Gastroesophageal sphincter (tissue), 3 donors: ENCODE measurements at regions not wholly inside any gene's neighbourhood (a gene's known extent, or its start where the extent isn't known, plus 50 kb on each side); places are given as distances from the start of the nearest gene placed in this dataset.

Experiments used
- CTCF ChIP-seq, 4 experiments: fragments of 200-600 bp in 2 of 4; fragments of 450-650 bp in 2 of 4; sonication (generic) in 1 of 4; IDR thresholded peaks; one replicate each; pipeline ENCODE4 v1.5.1; 2017 to 2019; ENCODE audit warnings: antibody characterized with exemption in 4 of 4, mild to moderate bottlenecking in 2 of 4, moderate library complexity in 2 of 4
- EP300 ChIP-seq: sonication (generic); formaldehyde crosslinking; IDR thresholded peaks from one replicate; pipeline ENCODE4 v1.6.1; 2017; ENCODE audit warnings: antibody characterized with exemption, mild to moderate bottlenecking
- POLR2A ChIP-seq, 2 donors: fragments of 450-650 bp; IDR thresholded peaks; one replicate each; pipeline ENCODE4 v1.6.1; 2017; ENCODE audit warnings: antibody characterized with exemption in 2 of 2, mild to moderate bottlenecking in 2 of 2, moderate library complexity in 1 of 2
- POLR2AphosphoS5 ChIP-seq: sonication (generic); formaldehyde crosslinking; IDR thresholded peaks from one replicate; pipeline ENCODE4 v1.6.1; 2017; ENCODE audit warnings: antibody characterized with exemption

- no peak for TF ChIP-seq POLR2AphosphoS5
- no peak for TF ChIP-seq CTCF (IDR thresholded peaks at IDR 0.05)
- TF ChIP-seq EP300 = no peak
- no peak for TF ChIP-seq POLR2A (IDR thresholded peaks at IDR 0.05)
Observed at GRCh38 chrX:3521396-3521795, 174.9 kb upstream of the MXRA5 start.
